Natural killer cell (primary cell): ENCODE measurements at regions not wholly inside any gene's neighbourhood (a gene's known extent, or its start where the extent isn't known, plus 50 kb on each side); places are given as distances from the start of the nearest gene placed in this dataset.

Experiments used
- ATAC-seq, 3 donors: fragments of 150-1000 bp in 2 of 3; fragments of 200-7000 bp in 1 of 3; cut with Tn5 transposase; 1 replicate in 1 of 3; 2 replicates in 2 of 3; pipeline ENCODE4 v1.10.0; 2021; ENCODE audit warnings: mild to moderate bottlenecking in 2 of 3, moderate library complexity in 2 of 3
- DNase-seq, 2 donors: peaks; one replicate each; pipeline versions ENCODE4 v3.0.0 to v3.0.0-alpha.2; 2013 to 2021; ENCODE audit warnings: mixed read lengths in 1 of 2
- H3K27ac ChIP-seq: one replicate; pipeline ENCODE4 v1.5.1; 2013; ENCODE audit warnings: mild to moderate bottlenecking, low read length
- H3K27me3 ChIP-seq: one replicate; pipeline ENCODE4 v1.6.1; 2013; ENCODE audit warnings: low read length; ENCODE audit not compliant: control insufficient read depth, insufficient read depth
- H3K36me3 ChIP-seq: one replicate; pipeline ENCODE4 v1.6.1; 2013; ENCODE audit warnings: low read length; ENCODE audit not compliant: control insufficient read depth, insufficient read depth
- H3K4me1 ChIP-seq: one replicate; pipeline ENCODE4 v1.6.1; 2013; ENCODE audit warnings: low read length; ENCODE audit not compliant: control insufficient read depth, insufficient read depth
- H3K4me3 ChIP-seq: one replicate; pipeline ENCODE4 v1.5.1; 2013; ENCODE audit warnings: low read length
- H3K9me3 ChIP-seq: one replicate; pipeline ENCODE4 v1.6.1; 2013; ENCODE audit warnings: low read length; ENCODE audit not compliant: control insufficient read depth, insufficient read depth
- H3K27ac Mint-ChIP-seq, 2 donors: one replicate each; pipeline ENCODE4 v1.8.0; 2022; ENCODE audit warnings: mild to moderate bottlenecking in 2 of 2, mixed read lengths in 2 of 2, moderate library complexity in 1 of 2
- H3K27me3 Mint-ChIP-seq, 2 donors: one replicate each; pipeline ENCODE4 v1.8.0; 2022; ENCODE audit warnings: low read depth in 2 of 2, mixed read lengths in 2 of 2
- H3K36me3 Mint-ChIP-seq: one replicate; pipeline ENCODE4 v1.8.0; 2022; ENCODE audit warnings: mixed read lengths
- H3K4me1 Mint-ChIP-seq, 2 donors: one replicate each; pipeline ENCODE4 v1.8.0; 2022; ENCODE audit warnings: mixed read lengths in 2 of 2
- H3K4me3 Mint-ChIP-seq: one replicate; pipeline ENCODE4 v1.8.0; 2022; ENCODE audit warnings: mild to moderate bottlenecking, moderate library complexity, mixed read lengths
- H3K9me3 Mint-ChIP-seq, 2 donors: one replicate each; pipeline ENCODE4 v1.8.0; 2022; ENCODE audit warnings: mixed read lengths in 2 of 2
- WGBS: methylation state at CpG from one replicate; pipeline ENCODE4 v1.1.7; 2013; ENCODE audit warnings: missing lambda C conversion rate; ENCODE audit not compliant: insufficient coverage; 5-methylcytosine and 5-hydroxymethylcytosine counted together
- intact Hi-C: fragments of 100-400 bp; cut with micrococcal nuclease; formaldehyde crosslinking; loops from one replicate; pipeline ENCODE4 v1.14.2; 2022
- TF ChIP-seq, protein P1 (sequence below): fragments of 200-600 bp; IDR thresholded peaks from one replicate; pipeline ENCODE4 v1.8.0; 2022; ENCODE audit warnings: antibody characterized with exemption

- H3K27ac Mint-ChIP-seq, result no peak overlapping the region
- ATAC-seq (no peak), DNase-seq (no peak)
- WGBS, result 16% methylated on average over 10 of the region's 10 CpGs
- Histone ChIP-seq H3K9me3 (no peaks in the 10 kb centered on the region), H3K27ac (no peak overlapping the region), H3K4me3 (no peak overlapping the region), H3K4me1 (peaks cover 9% of the 10 kb centered on the region), H3K36me3 (no peaks in the 10 kb centered on the region), H3K27me3 (no peaks in the 10 kb centered on the region)
- H3K4me1 Mint-ChIP-seq, result peaks cover 6 to 11% of the 10 kb centered on the region in 2 donors
- H3K9me3 Mint-ChIP-seq, result no peaks in the 10 kb centered on the region
- intact Hi-C loops, result no loop called here
- H3K36me3 Mint-ChIP-seq, result no peaks in the 10 kb centered on the region
- TF ChIP-seq, protein P1, sequence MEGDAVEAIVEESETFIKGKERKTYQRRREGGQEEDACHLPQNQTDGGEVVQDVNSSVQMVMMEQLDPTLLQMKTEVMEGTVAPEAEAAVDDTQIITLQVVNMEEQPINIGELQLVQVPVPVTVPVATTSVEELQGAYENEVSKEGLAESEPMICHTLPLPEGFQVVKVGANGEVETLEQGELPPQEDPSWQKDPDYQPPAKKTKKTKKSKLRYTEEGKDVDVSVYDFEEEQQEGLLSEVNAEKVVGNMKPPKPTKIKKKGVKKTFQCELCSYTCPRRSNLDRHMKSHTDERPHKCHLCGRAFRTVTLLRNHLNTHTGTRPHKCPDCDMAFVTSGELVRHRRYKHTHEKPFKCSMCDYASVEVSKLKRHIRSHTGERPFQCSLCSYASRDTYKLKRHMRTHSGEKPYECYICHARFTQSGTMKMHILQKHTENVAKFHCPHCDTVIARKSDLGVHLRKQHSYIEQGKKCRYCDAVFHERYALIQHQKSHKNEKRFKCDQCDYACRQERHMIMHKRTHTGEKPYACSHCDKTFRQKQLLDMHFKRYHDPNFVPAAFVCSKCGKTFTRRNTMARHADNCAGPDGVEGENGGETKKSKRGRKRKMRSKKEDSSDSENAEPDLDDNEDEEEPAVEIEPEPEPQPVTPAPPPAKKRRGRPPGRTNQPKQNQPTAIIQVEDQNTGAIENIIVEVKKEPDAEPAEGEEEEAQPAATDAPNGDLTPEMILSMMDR, result no peak
- no peak overlapping the region for H3K4me3 Mint-ChIP-seq
- no peaks in the 10 kb centered on the region for H3K27me3 Mint-ChIP-seq
Observed at GRCh38 chr19:28393574-28394336, 819.2 kb downstream of the UQCRFS1 start.

GRCh38 chr19:28388988-28389387 lies 824.0 kb downstream of the UQCRFS1 start:
- Histone ChIP-seq H3K4me1 (peaks cover 20% of the 10 kb centered on the region), H3K9me3 (no peaks in the 10 kb centered on the region), H3K4me3 (no peak overlapping the region), H3K27ac (no peak overlapping the region), H3K27me3 (no peaks in the 10 kb centered on the region), H3K36me3 (no peaks in the 10 kb centered on the region)
- 79% methylated on average over 2 of the region's 3 CpGs for WGBS
- Mint-ChIP-seq H3K9me3 (no peaks in the 10 kb centered on the region), H3K4me3 (no peak overlapping the region), H3K36me3 (no peaks in the 10 kb centered on the region), H3K27ac (no peak overlapping the region), H3K27me3 (no peaks in the 10 kb centered on the region), H3K4me1 (peaks cover 25 to 27% of the 10 kb centered on the region in 2 donors)
- intact Hi-C loops, result no loop called here
- ATAC-seq (no peak), DNase-seq (no peak)
- TF ChIP-seq, protein P1, result no peak

DNA sequence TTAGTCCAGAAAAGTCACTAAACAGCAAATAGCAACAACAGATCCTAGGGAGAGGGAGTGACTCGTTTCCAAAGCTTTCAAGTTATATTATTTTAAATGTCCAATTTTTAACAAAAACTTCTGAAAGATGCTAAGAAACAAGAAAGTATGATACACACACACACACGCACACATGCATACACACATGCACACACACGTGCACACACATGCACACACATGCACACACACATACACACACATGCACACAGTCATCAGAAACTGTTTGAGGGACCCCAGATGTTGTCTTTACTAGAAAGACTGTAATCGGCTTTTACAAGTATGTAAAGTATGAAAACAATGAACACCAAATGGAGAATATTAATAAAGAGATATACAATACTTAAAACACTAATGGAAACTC lies 825.4 kb downstream of the UQCRFS1 start:
- Histone ChIP-seq H3K4me1 (peaks cover 13% of the 10 kb centered on the region), H3K36me3 (no peaks in the 10 kb centered on the region), H3K9me3 (no peaks in the 10 kb centered on the region), H3K27ac (no peak overlapping the region), H3K4me3 (no peak overlapping the region), H3K27me3 (no peaks in the 10 kb centered on the region)
- DNase-seq (no peak), ATAC-seq (no peak)
- TF ChIP-seq, protein P1, result no peak
- peaks cover 22 to 25% of the 10 kb centered on the region in 2 donors for H3K4me1 Mint-ChIP-seq
- H3K9me3 Mint-ChIP-seq, result no peaks in the 10 kb centered on the region
- WGBS, result 87% methylated on average over 2 of the region's 4 CpGs
- H3K4me3 Mint-ChIP-seq, result no peak overlapping the region
- intact Hi-C loops, result no loop called here
- no peak overlapping the region for H3K27ac Mint-ChIP-seq
- no peaks in the 10 kb centered on the region for H3K36me3 Mint-ChIP-seq
- no peaks in the 10 kb centered on the region for H3K27me3 Mint-ChIP-seq

DNA sequence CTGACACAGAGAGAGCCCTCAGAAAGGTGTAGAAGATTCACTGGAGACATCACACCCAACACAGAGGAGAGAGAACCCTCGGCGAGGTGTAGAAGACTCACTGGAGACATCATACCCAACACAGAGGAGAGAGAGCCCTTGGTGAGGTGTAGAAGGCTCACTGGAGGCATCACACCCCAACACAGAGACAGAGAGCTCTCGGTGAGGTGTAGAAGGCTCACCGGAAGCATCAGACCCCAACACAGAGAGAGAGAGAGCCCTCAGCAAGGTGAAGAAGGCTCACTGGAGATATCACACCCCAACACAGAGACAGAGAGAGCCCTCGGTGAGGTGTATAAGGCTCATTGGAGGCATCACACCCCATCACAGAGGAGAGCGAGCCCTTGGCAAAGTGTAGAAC lies 826.5 kb downstream of the UQCRFS1 start:
- no peaks in the 10 kb centered on the region for H3K27me3 ChIP-seq
- intact Hi-C loops, result no loop called here
- Mint-ChIP-seq H3K36me3 (no peaks in the 10 kb centered on the region), H3K27me3 (no peaks in the 10 kb centered on the region), H3K4me3 (no peak overlapping the region), H3K4me1 (peaks cover 22 to 25% of the 10 kb centered on the region in 2 donors), H3K9me3 (no peaks in the 10 kb centered on the region), H3K27ac (peak overlapping the region; percentile 51 to 76)
- WGBS, result 80% methylated on average over 1 of the region's 6 CpGs
- TF ChIP-seq, protein P1, result no peak
- ATAC-seq (peak in 2 of 3 donors; percentile 25 to 76), DNase-seq (no peak)
- H3K4me3 ChIP-seq, result no peak overlapping the region
- H3K4me1 ChIP-seq, result peaks cover 13% of the 10 kb centered on the region
- no peaks in the 10 kb centered on the region for H3K36me3 ChIP-seq
- H3K9me3 ChIP-seq, result no peaks in the 10 kb centered on the region
- peak overlapping the region; percentile 1 for H3K27ac ChIP-seq
